BJ (cell line): ENCODE measurements at regions not wholly inside any gene's neighbourhood (a gene's known extent, or its start where the extent isn't known, plus 50 kb on each side); places are given as distances from the start of the nearest gene placed in this dataset.

Source experiments
- CTCF ChIA-PET: fragments of 350-600 bp; formaldehyde crosslinking; extraction: SDS; loops from one replicate; lab custom pipeline; 2021; ENCODE audit warnings: antibody characterized with exemption, inconsistent platforms; lab: Yijun Ruan, JAX
- POLR2A ChIA-PET: fragments of 300-600 bp; sonication (Branson Sonifier 250); formaldehyde crosslinking; extraction: SDS; loops from one replicate; lab custom pipeline; 2021; ENCODE audit warnings: antibody characterized with exemption; lab: Charles Lee
- DNase-seq: peaks from one replicate; pipeline ENCODE4 v3.0.0-alpha.2; 2011; ENCODE audit warnings: low read depth
- H3K27me3 ChIP-seq: 2 replicates; pipeline ENCODE4 v1.6.0; 2011; ENCODE audit warnings: low read length; ENCODE audit not compliant: control insufficient read depth, insufficient read depth
- H3K36me3 ChIP-seq: 2 replicates; pipeline ENCODE4 v1.5.1; 2011; ENCODE audit warnings: low read length; ENCODE audit not compliant: control insufficient read depth, insufficient read depth
- H3K4me3 ChIP-seq: 2 replicates; pipeline ENCODE4 v1.5.1; 2011; ENCODE audit warnings: low read depth, mild to moderate bottlenecking, control low read depth, low read length
- CTCF ChIP-seq: IDR thresholded peaks from 2 replicates; pipeline ENCODE4 v1.5.1; 2011; ENCODE audit warnings: low read depth, mild to moderate bottlenecking, control low read depth, inconsistent platforms, low read length, moderate library complexity; ENCODE audit not compliant: insufficient read depth

GRCh38 chr1:172926070-172926469, 124.7 kb downstream of the TNFSF18 start:
- CTCF ChIA-PET = interaction anchor here (2.1 kb wide), 1 partner anchor 276 kb away, joined by 4 read pairs; no protein-coding TSS in a partner anchor
- POLR2A ChIA-PET = no interaction called here

GRCh38 chr1:172928412-172928811, 122.3 kb downstream of the TNFSF18 start:
- DNase-seq = peak; percentile 93
- Histone ChIP-seq H3K36me3 (no peaks in the 10 kb centered on the region), H3K4me3 (no peak overlapping the region), H3K27me3 (no peaks in the 10 kb centered on the region)
- ChIA-PET POLR2A (interaction anchor here (0.5 to 1.1 kb wide), 3 partner anchors 32 to 940 kb away, joined by 3 to 6 read pairs (median 4); no protein-coding TSS in a partner anchor), CTCF (interaction anchor here (0.7 to 1.4 kb wide), 2 partner anchors 23 to 29 kb away, joined by 3 read pairs; no protein-coding TSS in a partner anchor)
- no peak for TF ChIP-seq CTCF

More at GRCh38 chr1:172926070-172926469, 124.7 kb downstream of the TNFSF18 start:
- Histone ChIP-seq H3K27me3 (no peaks in the 10 kb centered on the region), H3K36me3 (no peaks in the 10 kb centered on the region), H3K4me3 (no peak overlapping the region)
- DNase-seq = no peak
- TF ChIP-seq CTCF = no peak

- no peak overlapping the region for H3K4me3 ChIP-seq
- DNase-seq = no peak
- POLR2A ChIA-PET = interaction anchor here (0.5 to 0.7 kb wide), 2 partner anchors 32 to 940 kb away, joined by 3 to 6 read pairs; no protein-coding TSS in a partner anchor
- CTCF ChIA-PET = interaction anchor here (0.7 to 1.4 kb wide), 3 partner anchors 24 to 341 kb away, joined by 3 read pairs; no protein-coding TSS in a partner anchor
- H3K36me3 ChIP-seq = no peaks in the 10 kb centered on the region
- H3K27me3 ChIP-seq = no peaks in the 10 kb centered on the region
- no peak for TF ChIP-seq CTCF
Measured at GRCh38 chr1:172929006-172929405, 121.7 kb downstream of the TNFSF18 start.

GRCh38 chr1:172930142-172930541, 120.6 kb downstream of the TNFSF18 start:
- H3K4me3 ChIP-seq = no peak overlapping the region
- ChIA-PET POLR2A (interaction anchor here (0.5 kb wide), 1 partner anchor 19 kb away, joined by 5 read pairs; no protein-coding TSS in a partner anchor), CTCF (interaction anchor here (1.0 kb wide), 1 partner anchor 272 kb away, joined by 3 read pairs; no protein-coding TSS in a partner anchor)
- no peaks in the 10 kb centered on the region for H3K27me3 ChIP-seq
- no peak for TF ChIP-seq CTCF
- no peak for DNase-seq
- H3K36me3 ChIP-seq = no peaks in the 10 kb centered on the region

GRCh38 chr1:172931340-172931739, 119.4 kb downstream of the TNFSF18 start:
- CTCF ChIA-PET = interaction anchor here (1.2 kb wide), 1 partner anchor 108 kb away, joined by 4 read pairs; no protein-coding TSS in a partner anchor
- H3K36me3 ChIP-seq = no peaks in the 10 kb centered on the region
- no peak overlapping the region for H3K4me3 ChIP-seq
- POLR2A ChIA-PET = no interaction called here
- no peak for TF ChIP-seq CTCF
- no peak for DNase-seq
- no peaks in the 10 kb centered on the region for H3K27me3 ChIP-seq
